Muscle of arm (tissue), 1 donor: ENCODE measurements at regions not wholly inside any gene's neighbourhood (a gene's known extent, or its start where the extent isn't known, plus 50 kb on each side); places are given as distances from the start of the nearest gene placed in this dataset.
"Not testable (repeated sequence)": the region's sequence is repeated elsewhere in the genome, so short reads cannot be mapped to it uniquely, and the experiment has no call there.

ENCODE experiments used
- DNase-seq: peaks from one replicate; pipeline ENCODE4 v3.0.0-alpha.2; 2013

GRCh38 chr13:97723655-97724054 lies 229.8 kb upstream of the IPO5 start:
- DNase-seq = no peak

GRCh38 chr13:97724450-97724849 lies 229.0 kb upstream of the IPO5 start:
- DNase-seq = no peak

- no peak for DNase-seq
These were observed 226.7 kb upstream of the IPO5 start for GRCh38 chr13:97726664-97727280.

- no peak for DNase-seq
These were observed 225.5 kb upstream of the IPO5 start for GRCh38 chr13:97727991-97728390.

- DNase-seq = no peak
These were observed 217.0 kb upstream of the IPO5 start for GRCh38 chr13:97736436-97736835.

GRCh38 chr13:97742084-97742483 lies 211.4 kb upstream of the IPO5 start:
- no peak for DNase-seq

GRCh38 chr13:97743938-97744337 lies 209.5 kb upstream of the IPO5 start:
- DNase-seq = no peak

GRCh38 chr13:97746649-97747048 lies 206.8 kb upstream of the IPO5 start:
- no peak for DNase-seq

GRCh38 chr13:97749174-97749573 lies 204.3 kb upstream of the IPO5 start:
- no peak for DNase-seq

GRCh38 chr13:97751477-97751876 lies 202.0 kb upstream of the IPO5 start:
- DNase-seq = no peak

- DNase-seq = no peak
These were observed 200.4 kb upstream of the IPO5 start for GRCh38 chr13:97752961-97753668.

GRCh38 chr13:97753942-97754670 lies 199.4 kb upstream of the IPO5 start:
- no peak for DNase-seq

- no peak for DNase-seq
These were observed 195.7 kb upstream of the IPO5 start for GRCh38 chr13:97757807-97758206.

- DNase-seq = no peak
These were observed 195.2 kb upstream of the IPO5 start for GRCh38 chr13:97758317-97758716.

GRCh38 chr13:97761796-97762540 lies 191.5 kb upstream of the IPO5 start:
- DNase-seq = no peak

- DNase-seq = no peak
These were observed 186.7 kb upstream of the IPO5 start for GRCh38 chr13:97766749-97767148.

GRCh38 chr13:97768134-97768533 lies 185.3 kb upstream of the IPO5 start:
- no peak for DNase-seq

GRCh38 chr13:97770231-97770630 lies 183.2 kb upstream of the IPO5 start:
- not testable (repeated sequence) for DNase-seq

- not testable (repeated sequence) for DNase-seq
These were observed 181.0 kb upstream of the IPO5 start for GRCh38 chr13:97772466-97772865.

GRCh38 chr13:97774391-97775100 lies 178.9 kb upstream of the IPO5 start:
- DNase-seq = not testable (repeated sequence)

- no peak for DNase-seq
These were observed 173.0 kb upstream of the IPO5 start for GRCh38 chr13:97780486-97780885.

GRCh38 chr13:97781891-97782305 lies 171.6 kb upstream of the IPO5 start:
- no peak for DNase-seq
